ENCODE measurements at regions not wholly inside any gene's neighbourhood (a gene's known extent, or its start where the extent isn't known, plus 50 kb on each side); places are given as distances from the start of the nearest gene placed in this dataset.
"Not testable (repeated sequence)": the region's sequence is repeated elsewhere in the genome, so short reads cannot be mapped to it uniquely, and the experiment has no call there.

DNA sequence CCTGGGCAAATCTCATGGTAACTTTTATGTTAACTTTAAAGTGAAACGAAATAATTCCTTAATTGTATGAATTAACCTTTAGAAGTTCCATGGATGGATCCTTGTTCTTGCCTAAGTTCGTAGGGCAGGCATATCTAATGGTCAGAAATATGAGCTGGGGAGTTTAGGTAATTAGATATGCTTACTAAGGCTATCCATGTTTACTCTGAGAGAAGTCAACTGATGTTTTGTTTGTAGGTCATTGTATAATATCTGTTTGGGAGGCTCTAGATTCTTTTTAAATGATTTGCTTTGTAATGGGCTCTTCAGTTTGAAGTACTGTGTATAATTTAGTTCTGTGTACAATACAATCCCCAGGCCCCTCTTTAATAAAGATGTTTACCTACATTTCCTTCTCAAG, 117.0 kb downstream of the DCK start:
- Histone ChIP-seq H3K4me1 (ENCODE audit: control insufficient read depth, extremely low read depth, insufficient read depth, low read length) (no peaks in the 10 kb centered on the region), H3K4me2 (ENCODE audit: extremely low read depth, insufficient read depth, low read length) (no peak overlapping the region), H3K4me3 (replicated peaks in 1 of 4; ENCODE audit: control extremely low read depth in 1 of 4, insufficient read depth in 1 of 4, low read depth in 3 of 4, low read length in 4 of 4) (no peak overlapping the region), H3K27ac (ENCODE audit: insufficient read depth, low read length) (no peak overlapping the region), H4K20me1 (ENCODE audit: control insufficient read depth, extremely low read depth, insufficient read depth, low read length) (no peaks in the 10 kb centered on the region), H3K27me3 (ENCODE audit: control insufficient read depth, insufficient read depth, low read length) (no peaks in the 10 kb centered on the region), H3K9me3 (ENCODE audit: control insufficient read depth, insufficient read depth, low read depth, low read length) (no peaks in the 10 kb centered on the region), H3K36me3 (ENCODE audit: control insufficient read depth, insufficient read depth, low read length) (no peaks in the 10 kb centered on the region), H3K79me2 (ENCODE audit: control insufficient read depth, insufficient read depth, low read length) (no peaks in the 10 kb centered on the region), H3K9ac (ENCODE audit: insufficient read depth, low read length) (no peak overlapping the region), H2AFZ (ENCODE audit: low read length) (no peak overlapping the region)
- TF ChIP-seq CTCF (conservative IDR thresholded peaks at IDR 0.05 in 1 of 2, IDR thresholded peaks at IDR 0.05 in 1 of 2; ENCODE audit: low read depth in 1 of 2, low read length in 2 of 2) (no peak), EZH2 (IDR thresholded peaks at IDR 0.05; ENCODE audit: low read length, missing control alignments) (no peak)
- DNase-seq (ENCODE audit: low read depth in 2 of 2): no peak

- H3K27me3 ChIP-seq (ENCODE audit: control insufficient read depth, insufficient read depth, low read length); H3K4me1 ChIP-seq (ENCODE audit: control insufficient read depth, extremely low read depth, insufficient read depth, low read length); H2AFZ ChIP-seq (ENCODE audit: low read length); H3K4me3 ChIP-seq (replicated peaks in 1 of 4; ENCODE audit: control extremely low read depth in 1 of 4, insufficient read depth in 1 of 4, low read depth in 3 of 4, low read length in 4 of 4); H4K20me1 ChIP-seq (ENCODE audit: control insufficient read depth, extremely low read depth, insufficient read depth, low read length); H3K4me2 ChIP-seq (ENCODE audit: extremely low read depth, insufficient read depth, low read length); DNase-seq (ENCODE audit: low read depth in 2 of 2); H3K27ac ChIP-seq (ENCODE audit: insufficient read depth, low read length); H3K36me3 ChIP-seq (ENCODE audit: control insufficient read depth, insufficient read depth, low read length); H3K79me2 ChIP-seq (ENCODE audit: control insufficient read depth, insufficient read depth, low read length); H3K9me3 ChIP-seq (ENCODE audit: control insufficient read depth, insufficient read depth, low read depth, low read length); H3K9ac ChIP-seq (ENCODE audit: insufficient read depth, low read length): not testable (repeated sequence)
Measured at GRCh38 chr4:71111133-71111532, 117.7 kb downstream of the DCK start.

DNA sequence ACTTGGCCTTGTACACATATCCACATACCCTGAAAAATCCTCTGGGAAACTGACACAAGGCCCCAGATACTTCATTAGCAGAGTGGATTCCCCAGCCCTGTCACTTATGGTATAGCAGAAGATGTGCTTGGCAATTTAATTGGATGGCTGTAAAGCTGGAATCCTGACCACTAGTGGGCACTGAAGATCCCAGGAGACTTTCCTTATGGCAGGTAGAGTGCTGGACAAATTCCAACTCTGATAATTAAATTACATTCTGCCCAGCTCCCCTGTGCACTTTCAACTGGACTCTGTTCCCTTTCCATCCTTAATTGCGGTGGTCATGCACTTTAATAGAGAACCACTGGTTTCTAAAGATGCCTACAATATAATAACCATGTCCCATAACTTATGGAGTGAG, 119.8 kb downstream of the DCK start:
- no peak overlapping the region for H3K4me3 ChIP-seq (replicated peaks in 1 of 4; ENCODE audit: control extremely low read depth in 1 of 4, insufficient read depth in 1 of 4, low read depth in 3 of 4, low read length in 4 of 4)
- TF ChIP-seq CTCF (conservative IDR thresholded peaks at IDR 0.05 in 1 of 2, IDR thresholded peaks at IDR 0.05 in 1 of 2; ENCODE audit: low read depth in 1 of 2, low read length in 2 of 2): peak in 1 of 2 donors; percentile 9
- no peak for TF ChIP-seq EZH2 (IDR thresholded peaks at IDR 0.05; ENCODE audit: low read length, missing control alignments)
- no peaks in the 10 kb centered on the region for H3K9me3 ChIP-seq (ENCODE audit: control insufficient read depth, insufficient read depth, low read depth, low read length)
- H3K9ac ChIP-seq (ENCODE audit: insufficient read depth, low read length): no peak overlapping the region
- H3K4me1 ChIP-seq (ENCODE audit: control insufficient read depth, extremely low read depth, insufficient read depth, low read length): no peaks in the 10 kb centered on the region
- H3K79me2 ChIP-seq (ENCODE audit: control insufficient read depth, insufficient read depth, low read length): no peaks in the 10 kb centered on the region
- H3K4me2 ChIP-seq (ENCODE audit: extremely low read depth, insufficient read depth, low read length): no peak overlapping the region
- no peaks in the 10 kb centered on the region for H4K20me1 ChIP-seq (ENCODE audit: control insufficient read depth, extremely low read depth, insufficient read depth, low read length)
- DNase-seq (ENCODE audit: low read depth in 2 of 2): no peak
- no peak overlapping the region for H3K27ac ChIP-seq (ENCODE audit: insufficient read depth, low read length)
- H3K36me3 ChIP-seq (ENCODE audit: control insufficient read depth, insufficient read depth, low read length): no peaks in the 10 kb centered on the region
- H3K27me3 ChIP-seq (ENCODE audit: control insufficient read depth, insufficient read depth, low read length): no peaks in the 10 kb centered on the region
- no peak overlapping the region for H2AFZ ChIP-seq (ENCODE audit: low read length)
